ENCODE measurements at regions not wholly inside any gene's neighbourhood (a gene's known extent, or its start where the extent isn't known, plus 50 kb on each side); places are given as distances from the start of the nearest gene placed in this dataset.
"Not testable (repeated sequence)": the region's sequence is repeated elsewhere in the genome, so short reads cannot be mapped to it uniquely, and the experiment has no call there.

DNA sequence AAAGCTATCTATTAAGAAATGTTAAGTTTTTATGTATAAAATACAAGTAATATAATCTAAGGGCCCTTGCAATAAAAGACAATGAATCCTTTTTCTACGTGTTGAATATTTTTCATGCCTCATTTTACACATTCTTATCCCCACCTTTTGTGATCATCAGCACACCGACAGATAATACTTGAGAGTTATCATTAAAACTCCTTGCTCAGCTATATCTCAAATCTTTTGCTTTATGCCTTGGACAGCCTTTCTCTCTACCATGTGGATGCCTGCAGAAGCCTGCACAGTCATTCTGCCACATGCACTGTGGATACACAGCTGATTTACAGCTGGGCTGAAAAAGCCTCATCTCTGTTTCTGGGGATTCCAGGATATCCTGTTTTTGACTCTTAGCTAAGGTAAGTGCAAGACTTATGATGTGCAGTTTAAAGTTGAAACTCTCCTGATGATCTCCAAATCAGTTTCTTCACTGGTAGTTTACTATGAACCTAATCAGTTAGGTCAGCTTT is 1565.1 kb downstream of the SI start:
- DNase-seq, result no peak

DNA sequence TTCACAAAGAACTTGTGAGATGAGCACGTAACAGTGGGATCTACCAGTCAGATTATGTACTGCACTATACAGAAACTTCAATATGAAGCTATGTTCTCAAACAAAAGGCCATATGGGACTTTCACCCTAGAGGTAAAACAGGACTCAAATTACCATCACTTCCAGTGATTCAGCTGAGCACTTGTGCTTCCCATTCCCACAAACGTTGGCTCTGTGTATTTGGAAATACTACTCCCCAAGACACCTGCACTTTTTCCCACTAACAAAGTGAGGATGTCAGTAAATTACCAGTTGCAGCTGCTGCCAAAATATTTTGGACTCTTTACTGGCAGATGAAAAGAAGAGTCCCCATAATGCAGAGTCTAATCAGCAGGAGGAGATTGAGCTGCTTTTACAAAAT is 1570.1 kb downstream of the SI start:
- no peak for DNase-seq

DNA sequence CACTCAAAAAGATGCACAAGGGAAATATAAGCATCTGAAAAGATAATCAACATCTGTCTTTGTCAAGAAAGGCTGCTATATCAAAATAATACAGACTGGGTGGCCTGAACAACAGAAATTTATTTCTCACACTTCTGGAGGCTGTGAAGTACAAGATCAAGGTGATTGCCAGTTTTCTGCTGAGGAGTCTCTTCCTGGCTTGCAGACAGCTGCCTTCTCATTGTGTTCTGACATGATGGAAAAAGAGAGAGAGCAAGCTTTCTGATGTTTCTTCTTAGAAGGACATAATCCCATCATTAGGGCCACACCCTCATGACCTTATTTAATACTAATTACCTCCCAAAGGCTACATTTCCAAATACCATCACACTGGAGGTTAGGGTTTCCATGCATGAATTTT is 1573.3 kb downstream of the SI start:
- no peak for DNase-seq

DNA sequence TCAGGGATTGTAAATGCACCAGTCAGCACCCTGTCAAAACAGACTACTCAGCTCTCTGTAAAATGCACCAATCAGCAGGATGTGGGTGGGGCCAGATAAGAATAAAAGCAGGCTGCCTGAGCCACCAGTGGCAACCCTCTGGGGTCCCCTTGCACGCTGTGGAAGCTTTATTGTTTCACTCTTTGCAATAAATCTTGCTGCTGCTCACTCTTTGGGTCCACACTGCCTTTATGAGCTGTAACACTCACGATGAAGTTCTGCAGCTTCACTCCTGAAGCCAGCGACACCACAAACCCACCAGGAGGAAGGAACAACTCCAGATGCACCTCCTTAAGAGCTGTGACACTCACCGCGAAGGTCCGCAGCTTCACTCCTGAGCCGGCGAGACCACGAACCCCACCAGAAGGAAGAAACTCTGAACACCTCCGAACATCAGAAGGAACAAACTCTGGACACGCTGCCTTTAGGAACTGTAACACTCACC is 1578.5 kb downstream of the SI start:
- not testable (repeated sequence) for DNase-seq

DNA sequence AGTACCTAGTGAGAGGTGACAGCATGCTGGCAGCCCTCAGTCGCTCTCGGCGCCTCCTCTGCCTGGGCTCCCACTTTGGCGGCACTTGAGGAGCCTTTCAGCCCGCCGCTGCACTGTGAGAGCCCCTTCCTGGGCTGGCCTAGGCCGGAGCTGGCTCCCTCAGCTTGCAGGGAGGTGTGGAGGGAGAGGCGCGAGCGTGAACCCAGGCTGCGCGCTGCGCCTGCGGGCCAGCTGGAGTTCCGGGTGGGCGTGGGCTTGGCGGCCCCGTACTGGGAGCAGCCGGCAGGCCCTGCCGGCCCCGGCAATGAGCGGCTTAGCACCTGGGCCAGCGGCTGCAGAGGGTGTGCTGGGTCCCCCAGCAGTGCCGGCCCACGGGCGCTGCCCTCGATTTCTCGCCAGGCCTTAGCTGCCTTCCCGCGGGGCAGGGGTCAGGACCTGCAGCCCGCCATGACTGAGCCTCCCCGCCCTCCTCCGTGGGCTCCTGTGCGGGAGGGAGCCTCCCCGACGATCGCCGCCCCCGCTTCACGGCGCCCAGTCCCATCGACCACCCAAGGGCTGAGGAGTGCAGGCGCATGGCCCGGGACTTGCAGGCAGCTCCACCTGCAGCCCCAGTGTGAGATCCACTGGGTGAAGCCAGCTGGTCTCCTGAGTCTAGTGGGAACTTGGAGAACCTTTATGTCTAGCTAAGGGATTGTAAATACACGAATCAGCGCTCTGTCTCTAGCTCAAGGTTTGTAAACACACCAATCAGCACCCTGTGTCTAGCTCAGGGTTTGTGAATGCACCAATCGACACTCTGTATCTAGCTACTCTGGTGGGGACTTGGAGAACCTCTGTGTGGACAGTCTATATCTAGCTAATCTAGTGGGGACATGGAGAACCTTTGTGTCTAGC is 1579.2 kb downstream of the SI start:
- DNase-seq, result peak; percentile 6

DNA sequence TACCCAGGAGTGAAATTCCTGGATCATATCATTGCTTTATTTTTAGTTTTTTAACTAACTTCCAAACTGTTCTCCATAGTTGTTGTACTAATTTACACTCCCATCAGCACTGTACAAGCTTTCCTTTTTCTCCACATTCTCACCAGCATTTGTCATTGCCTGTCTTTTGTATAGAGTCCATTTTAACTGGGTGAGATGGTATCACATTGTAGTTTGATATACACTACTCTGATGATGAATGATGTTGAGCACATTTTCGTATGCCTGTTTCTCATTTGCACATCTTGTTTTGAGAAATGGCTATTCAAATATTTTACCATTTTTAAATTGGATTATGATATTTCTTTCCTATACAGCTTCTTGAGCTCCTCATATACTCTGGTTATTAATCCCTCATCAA is 1586.6 kb downstream of the SI start:
- no peak for DNase-seq

DNA sequence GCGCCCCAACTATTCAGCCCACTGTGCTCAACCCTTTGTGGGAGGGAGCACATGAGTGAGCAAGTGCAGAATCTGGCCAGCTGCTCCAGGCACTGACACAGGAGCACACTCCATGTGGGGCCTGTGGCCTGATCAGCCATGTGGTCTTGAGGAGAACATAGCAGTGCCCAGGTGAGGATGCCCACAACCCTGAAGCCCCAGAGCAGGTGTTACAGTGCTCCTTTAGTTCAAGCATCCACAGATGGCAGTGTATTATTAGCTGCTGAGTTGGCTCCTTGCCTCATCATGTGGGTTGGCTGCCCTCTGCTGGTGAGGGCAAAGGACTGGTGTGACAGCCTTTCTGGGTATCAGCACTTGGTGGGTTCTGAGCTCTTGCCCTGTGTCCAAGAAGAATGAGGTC is 1588.2 kb downstream of the SI start:
- DNase-seq, result peak; percentile 37

DNA sequence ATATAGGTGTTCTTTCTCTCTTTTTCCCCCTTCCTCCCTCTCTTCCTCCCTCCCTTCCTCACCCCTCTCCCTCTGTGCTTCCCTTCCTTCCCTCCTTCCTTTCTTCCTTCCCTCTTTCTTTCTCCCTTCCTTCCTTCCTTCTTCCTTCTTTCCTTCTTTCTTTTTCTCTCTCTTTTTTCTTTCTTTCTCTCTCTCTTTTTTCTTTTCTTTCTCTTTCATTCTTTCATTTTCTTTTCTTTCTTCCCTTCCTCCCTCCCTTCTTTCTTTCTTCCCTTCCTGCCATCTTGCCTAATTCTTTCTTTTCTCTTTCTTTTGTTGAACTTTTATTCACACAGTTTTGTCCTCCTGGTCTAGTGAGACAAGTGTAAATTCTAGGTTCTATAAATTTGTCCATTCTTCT is 1595.6 kb downstream of the SI start:
- DNase-seq, result no peak

DNA sequence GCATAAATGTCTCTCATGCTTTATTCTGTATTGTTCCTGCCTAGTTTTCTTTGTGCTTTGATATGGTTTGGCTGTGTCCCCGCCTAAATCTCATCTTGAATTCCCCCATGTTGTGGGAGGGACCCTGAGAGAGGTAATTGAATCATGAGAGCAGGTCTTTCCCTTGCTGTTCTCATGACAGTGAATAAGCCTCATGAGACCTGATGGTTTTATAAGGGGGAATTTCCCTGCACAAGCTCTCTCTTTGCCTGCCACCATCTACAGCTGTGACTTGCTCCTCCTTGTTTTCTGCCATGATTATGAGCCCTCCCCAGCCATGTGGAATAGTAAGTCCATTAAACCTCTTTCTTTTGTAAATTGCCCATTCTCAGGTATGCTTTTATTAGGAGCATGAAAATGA is 1596.6 kb downstream of the SI start:
- DNase-seq, result no peak

DNA sequence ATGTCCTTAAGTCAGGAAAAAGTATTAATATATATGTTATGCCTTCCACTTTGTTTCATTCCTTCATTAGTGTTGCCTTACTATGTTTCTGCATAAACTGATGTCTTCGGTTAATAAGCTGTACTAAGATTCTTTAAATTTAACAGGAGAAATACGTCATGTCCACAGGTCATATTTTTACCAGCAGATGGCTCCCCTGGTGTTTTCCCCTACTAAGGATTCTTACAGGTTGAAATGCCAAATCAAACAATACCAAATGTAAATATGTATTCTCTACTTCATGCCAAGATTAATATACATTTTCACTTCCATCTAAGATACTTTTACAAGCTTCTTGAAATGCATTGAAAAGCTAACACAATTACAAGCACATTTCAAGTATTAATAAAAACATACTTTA is 1602.1 kb downstream of the SI start:
- peak; percentile 3 for DNase-seq

DNA sequence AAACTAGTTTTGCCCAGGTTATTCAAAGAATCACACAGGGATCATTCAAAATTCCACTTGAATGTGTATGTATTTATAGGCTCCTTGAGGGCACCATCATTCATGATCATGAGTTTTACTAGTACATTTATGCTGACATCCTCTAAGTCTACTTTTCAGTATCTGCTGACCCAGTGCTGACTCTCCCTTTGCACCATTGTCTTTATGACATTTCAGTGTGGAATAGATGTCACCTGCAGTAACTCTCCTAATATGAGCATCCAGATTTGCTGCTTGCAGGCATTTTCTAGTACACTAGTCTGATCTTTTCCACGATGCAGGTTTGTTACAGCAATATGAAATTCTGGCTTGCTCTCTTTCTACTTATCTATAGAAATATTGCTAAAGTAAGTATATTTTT is 1603.5 kb downstream of the SI start:
- DNase-seq, result no peak

DNA sequence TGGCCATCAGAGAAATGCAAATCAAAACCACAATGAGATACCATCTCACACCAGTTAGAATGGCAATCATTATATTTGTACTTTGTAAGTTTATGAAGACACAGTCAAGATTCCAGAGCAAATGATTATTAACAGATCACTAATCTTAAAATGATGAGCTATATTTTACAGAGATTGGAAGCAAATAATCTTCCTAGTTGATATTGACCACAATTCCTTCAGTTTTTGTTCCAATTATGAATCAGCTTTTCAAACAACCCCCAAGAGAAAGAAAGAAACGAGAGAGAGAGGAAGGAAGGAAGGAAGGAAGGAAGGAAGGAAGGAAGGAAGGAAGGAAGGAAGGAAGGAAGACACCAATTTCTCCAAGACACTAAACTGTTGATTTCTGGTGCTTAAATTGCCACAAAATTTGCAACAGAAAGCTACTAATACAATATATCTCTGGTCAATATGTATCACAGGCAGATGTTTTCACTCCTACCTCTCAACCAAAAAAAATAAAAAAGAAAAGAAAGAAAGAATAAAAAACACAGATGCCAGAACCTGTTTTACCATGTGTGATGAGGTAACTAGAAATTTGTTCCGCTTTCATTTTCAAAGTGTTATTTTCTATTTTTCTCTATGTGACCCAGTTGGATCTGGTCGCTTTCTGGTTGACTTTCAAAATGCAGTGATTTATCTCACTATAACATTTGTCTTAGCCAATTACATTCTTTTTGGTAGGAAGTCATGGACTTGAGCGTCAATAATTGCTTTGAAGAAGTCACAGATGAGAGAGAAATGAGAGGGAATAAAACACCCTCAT is 1609.6 kb downstream of the SI start:
- DNase-seq, result no peak

DNA sequence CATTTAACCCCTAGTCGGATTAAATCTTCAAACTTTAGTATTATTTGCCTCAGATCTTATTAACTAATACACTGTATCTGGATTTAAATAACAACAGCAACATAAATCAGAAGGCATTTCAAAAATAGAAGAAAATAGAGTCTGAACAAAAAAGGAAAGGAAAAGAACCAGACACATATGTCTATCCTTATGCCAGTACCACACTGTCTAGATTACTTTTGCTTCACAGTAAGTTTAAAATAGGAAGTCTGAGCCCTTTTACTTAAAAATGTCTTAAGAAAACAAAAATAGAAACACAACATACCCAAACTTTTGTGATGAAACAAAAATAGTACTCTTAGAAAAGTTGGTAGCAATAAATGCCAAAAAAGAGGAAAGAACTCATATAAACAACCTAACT is 1615.8 kb downstream of the SI start:
- DNase-seq, result no peak

DNA sequence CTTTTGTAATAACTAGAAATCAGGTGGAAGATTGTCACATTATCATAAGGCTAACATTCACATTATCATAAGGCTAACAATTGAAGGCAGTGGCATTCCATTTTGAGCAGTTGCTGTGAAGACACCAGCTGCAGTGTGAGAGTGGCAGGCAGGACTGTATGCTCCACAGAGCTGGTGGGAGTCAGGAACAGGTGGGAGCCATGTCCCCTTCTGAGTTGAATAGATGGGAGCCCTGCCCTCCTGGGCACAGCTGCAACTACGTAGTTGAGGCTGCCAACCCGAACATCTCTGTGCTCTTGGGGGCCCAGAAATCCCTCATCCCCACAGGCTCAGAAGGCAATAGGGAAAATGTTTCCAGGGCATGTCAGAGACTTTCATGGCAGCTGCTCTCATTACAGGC is 1627.6 kb downstream of the SI start:
- DNase-seq, result no peak

DNA sequence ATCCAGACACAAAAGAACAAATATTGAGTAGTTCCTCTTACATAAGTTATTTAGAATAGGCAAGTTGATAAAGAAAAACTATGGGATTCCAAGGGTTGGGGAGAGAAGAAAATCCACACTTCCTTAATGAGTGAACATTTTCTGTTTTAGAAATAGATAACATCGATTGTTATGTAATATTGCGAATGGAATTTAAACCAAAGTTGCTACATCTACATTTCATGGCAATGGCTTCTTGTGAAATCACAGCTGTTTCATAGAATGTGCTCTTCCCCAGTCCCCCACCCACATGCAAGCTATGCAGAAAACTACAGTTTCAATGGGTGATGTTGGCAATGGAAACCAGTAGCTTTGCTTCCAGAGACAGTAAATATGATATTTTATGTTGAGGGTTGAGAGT is 1639.5 kb downstream of the SI start:
- no peak for DNase-seq

DNA sequence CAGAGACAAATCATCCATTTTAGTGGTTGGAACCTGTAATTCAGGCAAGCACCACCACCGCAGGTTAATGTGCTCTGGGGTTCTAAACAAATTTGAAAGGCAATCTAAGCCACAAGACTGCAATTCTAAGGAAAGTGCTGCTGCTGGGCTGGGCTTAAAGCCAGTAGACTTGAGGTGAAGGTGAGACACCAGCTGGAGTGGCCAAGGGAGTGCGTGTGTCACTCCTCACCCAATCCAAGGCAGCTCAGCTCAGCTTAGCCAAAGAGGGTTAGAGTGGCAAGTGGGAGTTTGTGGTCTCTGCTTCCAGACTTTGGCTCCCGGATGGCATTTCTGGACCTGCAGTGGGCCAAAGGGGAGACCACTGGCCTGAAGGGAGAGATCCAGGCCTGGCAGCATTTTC is 1655.6 kb downstream of the SI start:
- DNase-seq, result no peak

DNA sequence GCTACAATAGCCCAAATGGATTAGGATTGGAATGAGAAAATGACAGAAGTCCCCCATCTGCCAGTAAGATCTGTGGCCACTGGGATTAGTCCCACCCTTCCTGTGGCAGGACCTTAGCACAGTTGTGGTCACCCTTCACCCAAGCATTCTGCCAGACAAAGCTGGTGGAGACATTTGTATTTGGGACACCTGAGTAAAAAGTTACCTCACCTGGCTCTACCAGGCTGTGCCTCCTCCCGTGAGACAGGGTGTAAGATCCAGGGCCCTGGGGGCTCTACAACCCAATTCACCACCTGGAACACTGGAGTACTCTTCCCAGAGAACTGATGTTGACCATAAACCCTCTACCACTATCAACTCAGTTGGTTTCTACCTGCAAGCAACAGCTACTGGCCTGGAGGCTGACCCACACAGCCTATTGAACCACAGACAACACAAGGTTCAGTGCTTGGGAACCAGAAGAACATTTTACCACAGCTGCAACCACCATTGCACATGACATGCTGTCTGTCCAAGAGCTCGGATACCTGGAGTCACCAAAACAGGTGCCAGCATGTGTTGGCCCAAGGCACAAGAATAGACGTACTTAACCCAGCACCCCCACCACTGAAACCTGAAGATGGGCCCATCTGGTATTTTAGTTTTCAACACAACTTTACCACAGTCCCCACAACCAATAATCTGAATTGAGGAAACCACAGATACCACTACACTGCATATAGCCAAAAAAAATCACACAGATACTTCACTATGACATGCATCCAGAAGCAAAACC is 1686.7 kb downstream of the SI start:
- DNase-seq, result no peak

DNA sequence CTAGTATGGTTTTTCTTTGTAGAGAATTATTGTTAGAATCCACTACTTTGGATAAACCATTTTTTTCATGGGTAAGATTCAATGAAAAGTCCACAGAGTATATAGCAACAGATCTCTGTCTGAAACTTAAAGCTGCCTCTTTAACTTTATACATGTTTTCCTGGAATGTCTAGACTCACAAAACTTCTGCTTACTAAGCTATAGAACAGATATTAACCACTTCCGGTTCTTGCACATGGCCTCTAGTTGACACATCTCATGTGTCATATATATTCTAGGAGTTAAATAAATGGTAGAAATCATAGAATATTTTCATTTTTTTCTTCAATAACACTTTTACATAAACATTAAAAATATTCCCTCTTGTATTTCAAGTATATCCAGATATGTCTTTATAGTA is 1693.9 kb downstream of the SI start:
- no peak for DNase-seq

DNA sequence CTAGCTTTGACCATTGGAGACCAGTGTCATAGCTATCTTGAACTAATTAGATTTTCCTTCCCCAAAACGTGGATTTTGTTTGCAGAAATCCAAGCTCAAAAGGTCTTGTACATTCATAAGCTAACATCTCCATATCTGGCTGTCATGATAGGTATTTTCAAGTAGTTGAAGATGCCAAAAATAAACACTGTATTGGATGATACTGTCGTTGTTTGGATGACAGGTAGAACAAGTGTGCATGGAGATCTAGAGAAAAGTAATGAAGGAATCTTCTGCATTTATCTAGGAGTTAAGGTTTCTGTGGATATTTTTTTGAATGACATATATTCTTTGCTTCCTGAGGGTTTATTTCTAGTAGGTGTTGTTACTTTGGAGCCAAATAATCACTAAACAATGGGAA is 1696.1 kb downstream of the SI start:
- DNase-seq, result no peak

DNA sequence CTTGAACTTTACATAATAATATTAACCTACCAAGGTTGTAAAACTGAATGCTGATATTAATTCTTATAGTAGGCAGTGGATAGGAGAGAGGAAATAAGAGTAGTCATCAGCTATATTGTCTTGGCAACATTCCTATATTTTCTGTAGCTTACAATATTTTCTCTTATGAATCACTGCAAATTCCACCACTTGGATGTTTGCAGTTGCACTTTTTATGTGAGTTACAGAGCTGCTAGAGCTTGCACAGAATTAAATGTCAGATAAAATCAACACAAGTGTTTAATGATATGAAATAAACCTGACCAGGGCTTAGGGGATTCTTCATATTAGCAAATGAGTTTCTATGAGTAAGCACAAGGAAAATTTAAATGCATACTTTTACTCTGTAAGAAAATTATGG is 1710.1 kb downstream of the SI start:
- no peak for DNase-seq

DNA sequence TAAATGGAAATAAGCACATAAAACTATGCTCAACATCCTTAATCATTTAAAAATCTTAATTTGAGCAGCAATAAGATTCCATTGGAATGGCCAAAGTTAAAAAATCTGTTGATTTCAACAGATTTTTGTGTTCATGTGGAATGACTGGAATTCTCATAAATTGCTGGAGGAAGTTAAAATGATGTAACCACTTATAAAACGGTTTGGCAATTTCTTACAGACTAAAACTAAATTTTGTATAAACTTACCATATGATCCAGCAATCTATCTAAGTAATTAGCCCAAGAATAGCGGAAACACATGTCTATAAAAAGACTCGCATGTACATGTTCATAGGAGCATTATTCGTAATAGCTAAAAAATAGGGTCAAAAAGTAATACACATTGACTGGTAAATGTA is 1713.6 kb downstream of the SI start:
- no peak for DNase-seq

DNA sequence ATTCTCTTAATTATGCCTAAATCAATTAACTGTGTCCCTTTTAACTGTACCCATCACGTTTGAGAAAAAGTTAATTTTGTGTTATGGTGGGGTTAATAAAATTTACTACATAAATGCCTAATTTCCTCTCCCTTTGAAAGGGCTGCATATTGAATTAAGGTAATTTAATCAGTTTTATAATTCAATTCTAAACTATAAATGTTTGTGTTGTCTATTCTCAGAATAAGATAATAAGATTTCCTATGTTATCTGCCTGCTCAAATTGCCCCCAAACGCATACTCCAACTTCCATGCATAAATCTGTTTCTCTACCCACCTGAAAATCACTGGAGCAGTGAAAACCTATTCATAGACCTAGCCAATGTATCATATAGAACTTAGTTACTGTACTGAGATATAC is 1716.1 kb downstream of the SI start:
- no peak for DNase-seq

DNA sequence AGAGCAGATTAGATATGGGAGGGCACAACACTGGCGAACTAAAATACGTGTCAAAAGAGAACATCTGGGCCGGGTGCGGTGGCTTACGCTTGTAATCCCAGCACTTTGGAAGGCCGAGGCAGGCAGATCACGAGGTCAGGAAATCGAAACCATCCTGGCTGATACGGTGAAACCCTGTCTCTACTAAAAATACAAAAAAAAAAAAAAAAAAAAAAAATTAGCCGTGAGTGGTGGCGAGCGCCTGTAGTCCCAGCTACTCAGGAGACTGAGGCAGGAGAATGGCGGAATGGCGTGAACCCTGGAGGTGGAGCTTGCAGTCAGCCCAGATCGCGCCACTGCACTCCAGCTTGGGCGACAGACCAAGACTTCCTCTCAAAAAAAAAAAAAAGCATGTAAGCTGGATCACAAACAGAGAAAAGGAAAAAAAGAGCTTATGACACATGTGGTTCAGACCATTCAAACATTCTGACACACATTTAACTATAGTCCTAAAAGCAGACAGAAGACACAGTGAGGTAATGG is 1716.9 kb downstream of the SI start:
- not testable (repeated sequence) for DNase-seq

Data from NCI-H146 (cell line).